Nephron progenitor cell (in vitro differentiated cells): ENCODE measurements at regions not wholly inside any gene's neighbourhood (a gene's known extent, or its start where the extent isn't known, plus 50 kb on each side); places are given as distances from the start of the nearest gene placed in this dataset.
A peak's percentile ranks its signal among the peaks of the same experiment; 100 is the strongest.

Experiments used
- DNase-seq: peaks from one replicate; pipeline ENCODE4 v3.0.0; 2021
- H3K27ac Mint-ChIP-seq: 2 replicates; pipeline ENCODE4 v1.8.0; 2021; ENCODE audit warnings: mild to moderate bottlenecking, moderate library complexity, mixed read lengths
- H3K27me3 Mint-ChIP-seq: 2 replicates; pipeline ENCODE4 v1.8.0; 2021; ENCODE audit warnings: mild to moderate bottlenecking, low read depth, mixed read lengths; ENCODE audit not compliant: poor library complexity
- H3K36me3 Mint-ChIP-seq: 2 replicates; pipeline ENCODE4 v1.8.0; 2021; ENCODE audit warnings: low read depth, mixed read lengths
- H3K4me1 Mint-ChIP-seq: 2 replicates; pipeline ENCODE4 v1.8.0; 2021; ENCODE audit warnings: mixed read lengths
- H3K4me3 Mint-ChIP-seq: 2 replicates; pipeline ENCODE4 v1.8.0; 2021; ENCODE audit warnings: mild to moderate bottlenecking, moderate library complexity, mixed read lengths
- H3K9me3 Mint-ChIP-seq: 2 replicates; pipeline ENCODE4 v1.8.0; 2021; ENCODE audit warnings: mild to moderate bottlenecking, moderate library complexity, mixed read lengths
- CTCF ChIP-seq: fragments of 200-600 bp; sonication (generic); IDR thresholded peaks from 2 replicates; pipeline ENCODE4 v1.5.0; 2021; ENCODE audit warnings: antibody characterized with exemption

- H3K27ac Mint-ChIP-seq = peak overlapping the region; percentile 41
- DNase-seq = no peak
- no peak overlapping the region for H3K4me3 Mint-ChIP-seq
- H3K27me3 Mint-ChIP-seq = peaks cover 9% of the 10 kb centered on the region
- peaks cover 47% of the 10 kb centered on the region for H3K4me1 Mint-ChIP-seq
- peaks cover 32% of the 10 kb centered on the region for H3K36me3 Mint-ChIP-seq
- peaks cover 36% of the 10 kb centered on the region for H3K9me3 Mint-ChIP-seq
- TF ChIP-seq CTCF = no peak
These were observed 96.8 kb downstream of the C9orf50 start for GRCh38 chr9:129523943-129524581.

GRCh38 chr9:129522351-129522750 is 98.5 kb downstream of the C9orf50 start:
- peaks cover 27% of the 10 kb centered on the region for H3K36me3 Mint-ChIP-seq
- H3K9me3 Mint-ChIP-seq = peaks cover 37% of the 10 kb centered on the region
- H3K4me3 Mint-ChIP-seq = no peak overlapping the region
- H3K27ac Mint-ChIP-seq = no peak overlapping the region
- H3K4me1 Mint-ChIP-seq = peaks cover 47% of the 10 kb centered on the region
- no peak for DNase-seq
- no peak for TF ChIP-seq CTCF
- H3K27me3 Mint-ChIP-seq = peaks cover 9% of the 10 kb centered on the region

- DNase-seq = no peak
- Mint-ChIP-seq H3K36me3 (peaks cover 20% of the 10 kb centered on the region), H3K27me3 (peaks cover 3% of the 10 kb centered on the region), H3K27ac (no peak overlapping the region), H3K4me1 (peaks cover 35% of the 10 kb centered on the region), H3K4me3 (no peak overlapping the region), H3K9me3 (peaks cover 34% of the 10 kb centered on the region)
- no peak for TF ChIP-seq CTCF
These were observed 100.8 kb downstream of the C9orf50 start for GRCh38 chr9:129520082-129520481.

GRCh38 chr9:129518074-129518473 is 102.8 kb downstream of the C9orf50 start:
- Mint-ChIP-seq H3K27ac (no peak overlapping the region), H3K4me3 (no peak overlapping the region), H3K36me3 (peaks cover 29% of the 10 kb centered on the region), H3K27me3 (peaks cover 6% of the 10 kb centered on the region), H3K4me1 (peaks cover 15% of the 10 kb centered on the region), H3K9me3 (peaks cover 46% of the 10 kb centered on the region)
- DNase-seq = no peak
- no peak for TF ChIP-seq CTCF

GRCh38 chr9:129517006-129517405 is 103.9 kb downstream of the C9orf50 start:
- peaks cover 57% of the 10 kb centered on the region for H3K9me3 Mint-ChIP-seq
- no peak for DNase-seq
- no peak overlapping the region for H3K4me3 Mint-ChIP-seq
- H3K36me3 Mint-ChIP-seq = peaks cover 36% of the 10 kb centered on the region
- H3K27me3 Mint-ChIP-seq = peaks cover 6% of the 10 kb centered on the region
- no peak overlapping the region for H3K27ac Mint-ChIP-seq
- TF ChIP-seq CTCF = no peak
- H3K4me1 Mint-ChIP-seq = peaks cover 5% of the 10 kb centered on the region

GRCh38 chr9:129514891-129515290 is 106.0 kb downstream of the C9orf50 start:
- TF ChIP-seq CTCF = no peak

More at GRCh38 chr9:129514891-129515290, 106.0 kb downstream of the C9orf50 start:
- H3K4me3 Mint-ChIP-seq = no peak overlapping the region
- H3K27ac Mint-ChIP-seq = no peak overlapping the region
- H3K27me3 Mint-ChIP-seq = peaks cover 3% of the 10 kb centered on the region
- H3K36me3 Mint-ChIP-seq = peaks cover 32% of the 10 kb centered on the region
- no peaks in the 10 kb centered on the region for H3K4me1 Mint-ChIP-seq
- peaks cover 78% of the 10 kb centered on the region for H3K9me3 Mint-ChIP-seq
- DNase-seq = no peak
